ENCODE measurements at regions not wholly inside any gene's neighbourhood (a gene's known extent, or its start where the extent isn't known, plus 50 kb on each side); places are given as distances from the start of the nearest gene placed in this dataset.

DNA sequence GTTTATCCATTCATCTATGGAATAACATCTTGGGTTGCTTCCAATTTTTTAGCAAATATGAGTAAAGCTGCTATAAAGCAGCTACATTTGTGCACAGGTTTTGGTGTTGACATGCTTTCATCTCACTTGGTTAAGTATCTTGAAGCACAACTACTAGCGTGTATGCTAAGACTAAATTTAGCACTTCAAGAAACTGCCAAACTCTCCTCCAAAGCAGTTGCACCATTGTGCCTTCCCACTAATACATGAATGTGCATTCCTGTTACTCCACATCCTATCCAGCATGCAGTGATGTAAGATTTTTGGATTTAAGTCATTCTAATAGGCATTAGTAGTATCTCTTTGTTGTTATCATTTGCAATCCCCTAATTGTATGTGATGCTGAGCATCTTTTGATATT, 230.7 kb downstream of the KCNA4 start:
- Histone ChIP-seq H3K27ac (ENCODE audit: low read length) (no peak overlapping the region), H3K4me3 (ENCODE audit: low read length) (no peak overlapping the region), H3K9me3 (replicated peaks; ENCODE audit: control insufficient read depth, low read depth, low read length) (no peaks in the 10 kb centered on the region), H3K4me1 (ENCODE audit: control insufficient read depth, insufficient read depth, low read length) (no peaks in the 10 kb centered on the region), H3K36me3 (ENCODE audit: control insufficient read depth, insufficient read depth, low read length) (no peaks in the 10 kb centered on the region), H3K27me3 (ENCODE audit: control insufficient read depth, insufficient read depth, low read length) (no peaks in the 10 kb centered on the region)
- no peak for DNase-seq
- no CpG with 5 or more reads among the region's 1 CpG for WGBS (ENCODE audit: insufficient coverage)

GRCh38 chr11:29783506-29783905, 233.3 kb downstream of the KCNA4 start:
- Histone ChIP-seq H3K4me3 (ENCODE audit: low read length) (no peak overlapping the region), H3K27ac (ENCODE audit: low read length) (no peak overlapping the region), H3K9me3 (replicated peaks; ENCODE audit: control insufficient read depth, low read depth, low read length) (peaks cover 2% of the 10 kb centered on the region), H3K4me1 (ENCODE audit: control insufficient read depth, insufficient read depth, low read length) (no peaks in the 10 kb centered on the region), H3K27me3 (ENCODE audit: control insufficient read depth, insufficient read depth, low read length) (no peaks in the 10 kb centered on the region), H3K36me3 (ENCODE audit: control insufficient read depth, insufficient read depth, low read length) (no peaks in the 10 kb centered on the region)
- no peak for DNase-seq
- WGBS (ENCODE audit: insufficient coverage) = no CpG with 5 or more reads among the region's 1 CpG

GRCh38 chr11:29782447-29782846, 234.4 kb downstream of the KCNA4 start:
- no peak overlapping the region for H3K4me3 ChIP-seq (ENCODE audit: low read length)
- H3K27me3 ChIP-seq (ENCODE audit: control insufficient read depth, insufficient read depth, low read length) = no peaks in the 10 kb centered on the region
- no peak for DNase-seq
- peaks cover 2% of the 10 kb centered on the region for H3K9me3 ChIP-seq (replicated peaks; ENCODE audit: control insufficient read depth, low read depth, low read length)
- WGBS (ENCODE audit: insufficient coverage) = no CpG with 5 or more reads among the region's 1 CpG
- H3K27ac ChIP-seq (ENCODE audit: low read length) = no peak overlapping the region
- H3K36me3 ChIP-seq (ENCODE audit: control insufficient read depth, insufficient read depth, low read length) = no peaks in the 10 kb centered on the region
- H3K4me1 ChIP-seq (ENCODE audit: control insufficient read depth, insufficient read depth, low read length) = no peaks in the 10 kb centered on the region

- Histone ChIP-seq H3K27me3 (ENCODE audit: control insufficient read depth, insufficient read depth, low read length) (no peaks in the 10 kb centered on the region), H3K36me3 (ENCODE audit: control insufficient read depth, insufficient read depth, low read length) (no peaks in the 10 kb centered on the region), H3K4me1 (ENCODE audit: control insufficient read depth, insufficient read depth, low read length) (no peaks in the 10 kb centered on the region), H3K9me3 (replicated peaks; ENCODE audit: control insufficient read depth, low read depth, low read length) (peaks cover 2% of the 10 kb centered on the region), H3K27ac (ENCODE audit: low read length) (no peak overlapping the region), H3K4me3 (ENCODE audit: low read length) (no peak overlapping the region)
- WGBS (ENCODE audit: insufficient coverage) = 20% methylated on average over 1 of the region's 1 CpG
- no peak for DNase-seq
These were observed 235.6 kb downstream of the KCNA4 start for GRCh38 chr11:29781268-29781667.

- H3K36me3 ChIP-seq (ENCODE audit: control insufficient read depth, insufficient read depth, low read length) = no peaks in the 10 kb centered on the region
- peaks cover 2% of the 10 kb centered on the region for H3K9me3 ChIP-seq (replicated peaks; ENCODE audit: control insufficient read depth, low read depth, low read length)
- H3K27me3 ChIP-seq (ENCODE audit: control insufficient read depth, insufficient read depth, low read length) = no peaks in the 10 kb centered on the region
- no peak overlapping the region for H3K4me3 ChIP-seq (ENCODE audit: low read length)
- no peak overlapping the region for H3K27ac ChIP-seq (ENCODE audit: low read length)
- no peaks in the 10 kb centered on the region for H3K4me1 ChIP-seq (ENCODE audit: control insufficient read depth, insufficient read depth, low read length)
- 67% methylated on average over 5 of the region's 7 CpGs for WGBS (ENCODE audit: insufficient coverage)
- no peak for DNase-seq
These were observed 236.1 kb downstream of the KCNA4 start for GRCh38 chr11:29780756-29781155.

DNA sequence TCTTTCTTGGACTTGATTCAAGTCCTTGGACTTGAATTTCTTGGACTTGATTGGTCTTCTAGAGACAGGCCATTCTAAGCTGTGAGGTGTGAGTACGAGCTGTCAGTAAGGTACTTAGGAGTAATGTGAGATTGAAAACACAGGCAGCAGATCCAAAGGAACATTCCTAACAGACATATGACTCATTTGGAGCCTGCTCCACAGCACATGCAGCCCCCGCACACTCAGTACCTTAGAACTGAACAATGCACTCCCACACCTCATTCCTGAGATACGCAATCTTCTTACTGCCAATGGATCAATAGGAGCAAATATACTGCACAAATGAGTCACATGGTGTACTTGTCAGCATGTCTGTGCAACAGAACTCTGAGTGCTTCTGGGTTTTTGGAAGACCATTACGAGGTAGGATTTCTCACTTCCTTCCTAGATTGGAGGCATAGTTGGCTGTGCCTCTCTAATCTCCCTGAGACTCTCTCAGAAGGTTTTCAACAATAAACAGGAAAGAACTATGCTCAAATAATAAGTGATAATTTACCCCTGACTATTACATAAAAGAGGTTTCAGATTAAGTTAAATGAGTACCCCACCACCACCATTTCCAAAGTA, 243.1 kb downstream of the KCNA4 start:
- H3K4me3 ChIP-seq (ENCODE audit: low read length) = no peak overlapping the region
- no peaks in the 10 kb centered on the region for H3K36me3 ChIP-seq (ENCODE audit: control insufficient read depth, insufficient read depth, low read length)
- 69% methylated on average over 2 of the region's 4 CpGs for WGBS (ENCODE audit: insufficient coverage)
- H3K27ac ChIP-seq (ENCODE audit: low read length) = no peak overlapping the region
- H3K9me3 ChIP-seq (replicated peaks; ENCODE audit: control insufficient read depth, low read depth, low read length) = peaks cover 6% of the 10 kb centered on the region
- peak; percentile 2 for DNase-seq
- H3K27me3 ChIP-seq (ENCODE audit: control insufficient read depth, insufficient read depth, low read length) = no peaks in the 10 kb centered on the region
- H3K4me1 ChIP-seq (ENCODE audit: control insufficient read depth, insufficient read depth, low read length) = no peaks in the 10 kb centered on the region

DNA sequence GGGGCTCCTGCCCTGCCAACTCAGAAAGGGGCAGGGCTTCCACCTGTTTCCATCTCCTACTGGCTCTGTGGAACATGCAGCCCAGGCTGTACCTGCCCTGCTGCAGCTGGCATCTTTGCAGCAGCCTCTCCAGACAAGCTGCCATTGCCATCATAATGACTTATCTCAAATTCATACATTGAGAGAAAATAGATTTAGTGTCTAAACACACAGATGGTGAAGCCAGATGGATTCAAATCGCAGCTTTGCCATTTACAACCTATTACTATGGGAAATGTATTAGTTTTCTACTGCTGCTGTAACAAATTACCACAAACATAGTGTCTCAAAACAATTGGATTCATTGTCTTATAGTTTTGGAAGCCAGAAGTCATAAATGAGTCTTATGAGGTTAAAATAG, 260.0 kb downstream of the KCNA4 start:
- H3K27me3 ChIP-seq (ENCODE audit: control insufficient read depth, insufficient read depth, low read length) = no peaks in the 10 kb centered on the region
- WGBS (ENCODE audit: insufficient coverage) = no CpG with 5 or more reads among the region's 1 CpG
- H3K36me3 ChIP-seq (ENCODE audit: control insufficient read depth, insufficient read depth, low read length) = no peaks in the 10 kb centered on the region
- H3K4me3 ChIP-seq (ENCODE audit: low read length) = no peak overlapping the region
- no peak for DNase-seq
- H3K27ac ChIP-seq (ENCODE audit: low read length) = no peak overlapping the region
- peaks cover 9% of the 10 kb centered on the region for H3K9me3 ChIP-seq (replicated peaks; ENCODE audit: control insufficient read depth, low read depth, low read length)
- H3K4me1 ChIP-seq (ENCODE audit: control insufficient read depth, insufficient read depth, low read length) = no peaks in the 10 kb centered on the region

- Histone ChIP-seq H3K4me1 (ENCODE audit: control insufficient read depth, insufficient read depth, low read length) (no peaks in the 10 kb centered on the region), H3K4me3 (ENCODE audit: low read length) (no peak overlapping the region), H3K36me3 (ENCODE audit: control insufficient read depth, insufficient read depth, low read length) (no peaks in the 10 kb centered on the region), H3K9me3 (replicated peaks; ENCODE audit: control insufficient read depth, low read depth, low read length) (peaks cover 9% of the 10 kb centered on the region), H3K27me3 (ENCODE audit: control insufficient read depth, insufficient read depth, low read length) (no peaks in the 10 kb centered on the region), H3K27ac (ENCODE audit: low read length) (no peak overlapping the region)
- WGBS (ENCODE audit: insufficient coverage) = 96% methylated on average over 3 of the region's 4 CpGs
- DNase-seq = no peak
These were observed 261.4 kb downstream of the KCNA4 start for GRCh38 chr11:29755474-29755873.

GRCh38 chr11:29751618-29752017, 265.2 kb downstream of the KCNA4 start:
- no peak for DNase-seq
- peaks cover 6% of the 10 kb centered on the region for H3K9me3 ChIP-seq (replicated peaks; ENCODE audit: control insufficient read depth, low read depth, low read length)
- no peaks in the 10 kb centered on the region for H3K36me3 ChIP-seq (ENCODE audit: control insufficient read depth, insufficient read depth, low read length)
- no CpG with 5 or more reads among the region's 1 CpG for WGBS (ENCODE audit: insufficient coverage)
- no peaks in the 10 kb centered on the region for H3K4me1 ChIP-seq (ENCODE audit: control insufficient read depth, insufficient read depth, low read length)
- H3K4me3 ChIP-seq (ENCODE audit: low read length) = no peak overlapping the region
- no peak overlapping the region for H3K27ac ChIP-seq (ENCODE audit: low read length)
- no peaks in the 10 kb centered on the region for H3K27me3 ChIP-seq (ENCODE audit: control insufficient read depth, insufficient read depth, low read length)

GRCh38 chr11:29750392-29750791, 266.4 kb downstream of the KCNA4 start:
- WGBS (ENCODE audit: insufficient coverage) = no CpG with 5 or more reads among the region's 3 CpGs
- H3K36me3 ChIP-seq (ENCODE audit: control insufficient read depth, insufficient read depth, low read length) = no peaks in the 10 kb centered on the region
- H3K9me3 ChIP-seq (replicated peaks; ENCODE audit: control insufficient read depth, low read depth, low read length) = no peaks in the 10 kb centered on the region
- H3K4me3 ChIP-seq (ENCODE audit: low read length) = no peak overlapping the region
- no peaks in the 10 kb centered on the region for H3K4me1 ChIP-seq (ENCODE audit: control insufficient read depth, insufficient read depth, low read length)
- H3K27ac ChIP-seq (ENCODE audit: low read length) = no peak overlapping the region
- no peaks in the 10 kb centered on the region for H3K27me3 ChIP-seq (ENCODE audit: control insufficient read depth, insufficient read depth, low read length)
- no peak for DNase-seq

- H3K27me3 ChIP-seq (ENCODE audit: control insufficient read depth, insufficient read depth, low read length) = no peaks in the 10 kb centered on the region
- no peak overlapping the region for H3K4me3 ChIP-seq (ENCODE audit: low read length)
- no peaks in the 10 kb centered on the region for H3K36me3 ChIP-seq (ENCODE audit: control insufficient read depth, insufficient read depth, low read length)
- peaks cover 3% of the 10 kb centered on the region for H3K9me3 ChIP-seq (replicated peaks; ENCODE audit: control insufficient read depth, low read depth, low read length)
- WGBS (ENCODE audit: insufficient coverage) = no CpG with 5 or more reads among the region's 1 CpG
- H3K4me1 ChIP-seq (ENCODE audit: control insufficient read depth, insufficient read depth, low read length) = no peaks in the 10 kb centered on the region
- DNase-seq = no peak
- no peak overlapping the region for H3K27ac ChIP-seq (ENCODE audit: low read length)
These were observed 282.5 kb downstream of the KCNA4 start for GRCh38 chr11:29734287-29734686.
